ENCODE measurements at regions not wholly inside any gene's neighbourhood (a gene's known extent, or its start where the extent isn't known, plus 50 kb on each side); places are given as distances from the start of the nearest gene placed in this dataset.

- no peaks in the 10 kb centered on the region for H3K9me3 ChIP-seq
- no peaks in the 10 kb centered on the region for H3K4me1 ChIP-seq
- no peaks in the 10 kb centered on the region for H3K36me3 ChIP-seq
- H3K4me3 ChIP-seq = no peak overlapping the region
- TF ChIP-seq CTCF (IDR thresholded peaks at IDR 0.05) = no peak
- H3K27ac ChIP-seq = no peak overlapping the region
- no peak for ATAC-seq
- intact Hi-C loops (cut with DNase I) = no loop called here
- DNase-seq = no peak
- peaks cover 0 to 6% of the 10 kb centered on the region in 2 donors for H3K27me3 ChIP-seq
These were observed 85.7 kb upstream of the SHB start for GRCh38 chr9:38154501-38155421.

DNA sequence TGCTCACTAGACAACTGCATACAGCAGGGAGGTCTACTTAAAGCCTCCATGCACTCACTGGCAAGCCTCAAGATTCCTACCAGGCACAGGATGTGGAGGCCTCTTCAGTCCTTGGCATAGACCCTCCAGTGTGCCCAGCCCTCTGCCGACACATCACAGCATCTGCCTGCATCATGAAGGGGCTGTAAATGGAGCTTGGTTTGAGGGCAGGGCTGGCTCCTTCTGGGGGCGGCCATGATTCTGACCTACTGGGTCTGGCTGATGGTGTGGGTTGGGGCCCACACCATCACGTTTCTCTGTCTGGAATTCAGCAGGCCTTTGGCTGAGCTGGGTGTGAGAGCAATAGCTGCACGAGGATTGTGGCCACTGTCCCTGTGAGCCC is 84.9 kb upstream of the SHB start:
- Histone ChIP-seq H3K27me3 (peaks cover 0 to 6% of the 10 kb centered on the region in 2 donors), H3K27ac (no peak overlapping the region), H3K9me3 (no peaks in the 10 kb centered on the region), H3K4me3 (no peak overlapping the region), H3K36me3 (no peaks in the 10 kb centered on the region), H3K4me1 (no peaks in the 10 kb centered on the region)
- intact Hi-C loops (cut with DNase I) = no loop called here
- ATAC-seq (no peak), DNase-seq (no peak)
- TF ChIP-seq CTCF (IDR thresholded peaks at IDR 0.05) = no peak

DNA sequence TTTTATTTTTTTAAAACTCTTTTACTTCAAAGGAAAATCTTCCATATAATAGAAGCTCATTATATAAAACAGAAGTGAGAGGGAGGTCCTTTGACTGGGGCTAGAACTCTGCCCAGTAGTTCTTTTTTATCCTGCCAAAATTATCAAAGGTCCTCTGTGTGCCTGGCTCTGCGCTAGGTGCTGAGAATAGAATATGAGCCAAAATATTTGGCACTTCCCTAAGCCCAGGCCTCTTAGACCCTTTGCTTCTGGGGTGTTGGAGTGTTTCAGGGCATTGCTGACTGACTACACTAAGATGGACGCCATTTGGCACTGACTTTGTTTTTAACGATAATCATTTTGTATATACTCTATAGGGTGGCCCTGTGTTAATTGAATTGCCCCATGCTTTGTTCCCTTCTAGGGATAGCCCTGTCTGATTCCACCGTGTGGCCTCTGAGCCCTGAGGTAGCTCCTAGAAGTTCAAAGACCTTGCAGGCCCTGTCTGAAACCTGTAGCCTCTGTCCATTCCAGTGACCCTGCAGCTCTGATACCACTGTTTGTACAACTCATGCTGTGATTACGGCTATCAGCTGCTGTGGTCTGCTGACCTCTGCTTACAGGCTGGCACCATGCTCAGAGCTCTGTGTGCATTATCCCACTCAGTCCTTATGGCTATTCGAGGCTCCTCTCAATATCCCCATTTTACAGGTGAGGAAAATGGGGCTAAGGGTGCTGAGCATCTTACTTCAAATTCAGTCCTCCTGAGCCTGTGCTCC is 84.3 kb upstream of the SHB start:
- DNase-seq (no peak), ATAC-seq (no peak)
- H3K9me3 ChIP-seq = no peaks in the 10 kb centered on the region
- peaks cover 0 to 6% of the 10 kb centered on the region in 2 donors for H3K27me3 ChIP-seq
- TF ChIP-seq CTCF (IDR thresholded peaks at IDR 0.05) = no peak
- no peaks in the 10 kb centered on the region for H3K36me3 ChIP-seq
- H3K27ac ChIP-seq = no peak overlapping the region
- H3K4me3 ChIP-seq = no peak overlapping the region
- no peaks in the 10 kb centered on the region for H3K4me1 ChIP-seq
- intact Hi-C loops (cut with DNase I) = no loop called here

DNA sequence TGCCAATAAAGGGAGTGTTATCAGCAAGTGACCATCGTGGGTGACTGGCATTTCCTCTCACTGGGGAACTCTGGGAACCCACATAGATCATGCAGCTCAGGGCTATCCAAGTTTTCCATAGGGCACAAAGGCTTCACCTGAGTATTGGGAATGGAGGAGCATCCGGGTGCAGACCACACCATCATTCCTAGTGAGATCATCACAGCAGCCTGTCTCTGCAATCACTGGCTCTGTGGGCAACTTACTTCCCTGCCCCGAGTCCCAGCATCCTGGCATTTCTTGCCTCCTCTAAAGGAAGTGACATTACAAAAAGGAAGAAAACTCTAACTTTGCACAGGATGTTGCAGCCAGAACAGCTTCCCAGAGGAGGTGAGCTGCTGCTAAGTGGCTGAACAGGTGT is 80.6 kb upstream of the SHB start:
- Histone ChIP-seq H3K27me3 (peaks cover 0 to 6% of the 10 kb centered on the region in 2 donors), H3K36me3 (no peaks in the 10 kb centered on the region), H3K4me3 (no peak overlapping the region), H3K27ac (no peak overlapping the region), H3K4me1 (no peaks in the 10 kb centered on the region), H3K9me3 (no peaks in the 10 kb centered on the region)
- intact Hi-C loops (cut with DNase I) = no loop called here
- DNase-seq = no peak
- TF ChIP-seq CTCF (IDR thresholded peaks at IDR 0.05) = no peak
- ATAC-seq = no peak

DNA sequence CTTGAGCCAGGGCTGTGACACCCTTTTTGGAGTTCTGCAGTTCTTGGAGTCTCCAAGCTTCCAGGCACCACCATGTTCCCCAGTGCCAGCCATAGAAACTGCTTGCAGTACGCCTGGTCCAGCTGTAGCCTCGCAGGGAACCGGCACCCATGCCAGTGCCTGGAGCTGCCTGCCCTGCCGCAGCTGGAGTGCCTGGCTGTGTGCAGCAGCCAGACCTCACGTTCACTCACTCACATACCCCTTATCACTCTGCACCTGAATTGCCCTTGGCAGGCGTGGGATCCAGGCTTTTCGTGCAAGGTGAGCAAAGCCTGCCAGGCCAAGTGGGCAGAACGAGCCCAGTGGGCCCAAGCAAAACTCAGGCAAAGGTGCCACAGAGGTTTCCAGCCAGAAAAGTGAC is 77.8 kb upstream of the SHB start:
- DNase-seq (no peak), ATAC-seq (no peak)
- H3K27me3 ChIP-seq = peaks cover 0 to 6% of the 10 kb centered on the region in 2 donors
- H3K4me1 ChIP-seq = peaks cover 0 to under 1% of the 10 kb centered on the region in 2 donors
- TF ChIP-seq CTCF (IDR thresholded peaks at IDR 0.05) = no peak
- intact Hi-C loops (cut with DNase I) = no loop called here
- H3K36me3 ChIP-seq = no peaks in the 10 kb centered on the region
- no peak overlapping the region for H3K27ac ChIP-seq
- H3K9me3 ChIP-seq = no peaks in the 10 kb centered on the region
- H3K4me3 ChIP-seq = no peak overlapping the region

All from left lung (tissue), 4 donors.